T-helper 17 cell (primary cell): ENCODE measurements at regions not wholly inside any gene's neighbourhood (a gene's known extent, or its start where the extent isn't known, plus 50 kb on each side); places are given as distances from the start of the nearest gene placed in this dataset.

Source experiments
- ATAC-seq: fragments of 150-1000 bp; cut with Tn5 transposase; 2 replicates; pipeline ENCODE4 v1.10.0; 2021; ENCODE audit warnings: mild to moderate bottlenecking, moderate library complexity
- DNase-seq, 3 donors: peaks; one replicate each; pipeline versions ENCODE4 v3.0.0 to v3.0.0-alpha.2; 2020 to 2021
- H3K9me3 ChIP-seq: one replicate; pipeline ENCODE4 v1.7.0; 2013; ENCODE audit warnings: low read length, mild to moderate bottlenecking; ENCODE audit not compliant: control insufficient read depth, poor library complexity, severe bottlenecking
- H3K27ac Mint-ChIP-seq: one replicate; pipeline ENCODE4 v1.8.0; 2022; ENCODE audit warnings: mild to moderate bottlenecking, moderate library complexity, mixed read lengths
- H3K27me3 Mint-ChIP-seq: one replicate; pipeline ENCODE4 v1.8.0; 2022; ENCODE audit warnings: mixed read lengths
- H3K36me3 Mint-ChIP-seq: one replicate; pipeline ENCODE4 v1.8.0; 2022; ENCODE audit warnings: low read depth, mixed read lengths
- H3K4me1 Mint-ChIP-seq: one replicate; pipeline ENCODE4 v1.8.0; 2022; ENCODE audit warnings: mild to moderate bottlenecking, mixed read lengths
- H3K4me3 Mint-ChIP-seq: one replicate; pipeline ENCODE4 v1.8.0; 2022; ENCODE audit warnings: mild to moderate bottlenecking, moderate library complexity, mixed read lengths

- Mint-ChIP-seq H3K36me3 (no peaks in the 10 kb centered on the region), H3K4me3 (no peak overlapping the region), H3K4me1 (no peaks in the 10 kb centered on the region), H3K27me3 (peaks cover 16% of the 10 kb centered on the region), H3K27ac (no peak overlapping the region)
- no peaks in the 10 kb centered on the region for H3K9me3 ChIP-seq
- no peak for DNase-seq
- ATAC-seq, result no peak
Observed at GRCh38 chr4:100582146-100582545, 64.3 kb upstream of the EMCN start.

GRCh38 chr4:100581337-100581736, 63.5 kb upstream of the EMCN start:
- H3K27me3 Mint-ChIP-seq, result peaks cover 16% of the 10 kb centered on the region

GRCh38 chr4:100576570-100576969, 58.7 kb upstream of the EMCN start:
- H3K27ac Mint-ChIP-seq, result no peak overlapping the region
- ATAC-seq (no peak), DNase-seq (no peak)
- no peaks in the 10 kb centered on the region for H3K9me3 ChIP-seq
- no peaks in the 10 kb centered on the region for H3K4me1 Mint-ChIP-seq
- H3K36me3 Mint-ChIP-seq, result no peaks in the 10 kb centered on the region
- no peaks in the 10 kb centered on the region for H3K27me3 Mint-ChIP-seq
- H3K4me3 Mint-ChIP-seq, result no peak overlapping the region

More at GRCh38 chr4:100581337-100581736, 63.5 kb upstream of the EMCN start:
- no peak overlapping the region for H3K27ac Mint-ChIP-seq
- no peaks in the 10 kb centered on the region for H3K4me1 Mint-ChIP-seq
- DNase-seq (no peak), ATAC-seq (no peak)
- no peaks in the 10 kb centered on the region for H3K9me3 ChIP-seq
- H3K4me3 Mint-ChIP-seq, result no peak overlapping the region
- no peaks in the 10 kb centered on the region for H3K36me3 Mint-ChIP-seq

GRCh38 chr4:100574607-100575006, 56.8 kb upstream of the EMCN start:
- H3K36me3 Mint-ChIP-seq, result no peaks in the 10 kb centered on the region
- no peak overlapping the region for H3K27ac Mint-ChIP-seq
- DNase-seq (no peak), ATAC-seq (no peak)
- H3K4me3 Mint-ChIP-seq, result no peak overlapping the region
- peaks cover 3% of the 10 kb centered on the region for H3K4me1 Mint-ChIP-seq
- H3K27me3 Mint-ChIP-seq, result no peaks in the 10 kb centered on the region
- H3K9me3 ChIP-seq, result no peaks in the 10 kb centered on the region

GRCh38 chr4:100569196-100569595, 51.4 kb upstream of the EMCN start:
- Mint-ChIP-seq H3K4me3 (peak overlapping the region; percentile 59), H3K27ac (peak overlapping the region; percentile 82)
- no peak for DNase-seq

More at GRCh38 chr4:100569196-100569595, 51.4 kb upstream of the EMCN start:
- H3K27me3 Mint-ChIP-seq, result no peaks in the 10 kb centered on the region
- no peaks in the 10 kb centered on the region for H3K36me3 Mint-ChIP-seq
- H3K9me3 ChIP-seq, result no peaks in the 10 kb centered on the region
- ATAC-seq, result no peak
- peaks cover 18% of the 10 kb centered on the region for H3K4me1 Mint-ChIP-seq
